Right cardiac atrium (tissue), 5 donors: ENCODE measurements at regions not wholly inside any gene's neighbourhood (a gene's known extent, or its start where the extent isn't known, plus 50 kb on each side); places are given as distances from the start of the nearest gene placed in this dataset.

ENCODE experiments used
- ATAC-seq, 2 donors: fragments of 200-7000 bp; cut with Tn5 transposase; one replicate each; pipeline versions ENCODE4 v1.8.0 to v1.9.1; 2020; ENCODE audit warnings: moderate library complexity in 2 of 2, mild to moderate bottlenecking in 1 of 2
- DNase-seq, 3 donors: peaks; one replicate each; pipeline ENCODE4 v3.0.0-alpha.2; 2020
- H3K27ac ChIP-seq: one replicate; pipeline ENCODE4 v1.5.1; 2013; ENCODE audit warnings: mild to moderate bottlenecking, low read length, control low read depth, moderate library complexity
- H3K27me3 ChIP-seq: one replicate; pipeline ENCODE4 v1.6.1; 2013; ENCODE audit not compliant: control insufficient read depth, insufficient read depth
- H3K4me1 ChIP-seq: one replicate; pipeline ENCODE4 v1.6.1; 2013; ENCODE audit warnings: low read length; ENCODE audit not compliant: control insufficient read depth, insufficient read depth
- H3K4me3 ChIP-seq: one replicate; pipeline ENCODE4 v1.5.1; 2013; ENCODE audit warnings: low read length, control low read depth
- H3K9me3 ChIP-seq: one replicate; pipeline ENCODE4 v1.6.1; 2013; ENCODE audit warnings: low read length; ENCODE audit not compliant: control insufficient read depth
- WGBS: extraction: QIAGEN DNeasy Blood & Tissue Kit; methylation state at CpG from one replicate; pipeline ENCODE4 v1.1.7; 2013; 5-methylcytosine and 5-hydroxymethylcytosine counted together
- intact Hi-C, 4 donors: fragments of 100-400 bp; cut with DNase I; formaldehyde crosslinking; loops; one replicate each; pipeline versions ENCODE4 v1.11.0 to v1.14.0; 2022 to 2023
- donor health status: healthy with polysubstance abuse.
- donor health status: DM: no; HTN: yes; CAD: no.
- donor health status: DM: no; HTN: no; CAD: no.
- donor health status: DM: no; HTN: yes; CAD: no; lungs with severe emphysema.
- donor health status: DM: yes; HTN: yes; CAD: no.

DNA sequence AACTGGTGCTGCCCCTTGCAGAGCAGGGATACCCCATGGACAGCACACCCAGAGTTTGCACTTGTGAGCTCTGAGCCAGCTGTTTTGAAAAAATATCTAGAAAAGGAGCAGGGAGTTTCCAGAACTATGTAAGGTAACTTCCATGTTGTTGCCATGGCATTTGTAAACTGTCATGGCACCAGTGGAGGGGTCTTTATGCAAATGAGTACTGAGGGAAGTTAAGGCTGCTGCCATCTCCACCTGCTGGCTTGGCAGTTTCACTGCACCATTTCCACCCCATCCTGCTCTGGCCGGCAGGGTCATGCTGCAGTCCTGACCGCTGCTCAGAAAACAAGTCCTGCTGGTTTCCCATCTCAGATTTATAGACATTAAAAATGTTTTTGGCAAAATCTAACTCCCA lies 52.3 kb upstream of the SNTG2 start:
- intact Hi-C loops: no loop called here
- Histone ChIP-seq H3K9me3 (peaks cover 5% of the 10 kb centered on the region), H3K4me3 (no peak overlapping the region), H3K27ac (no peak overlapping the region), H3K4me1 (no peaks in the 10 kb centered on the region), H3K27me3 (no peaks in the 10 kb centered on the region)
- 68% methylated on average over 2 of the region's 2 CpGs for WGBS
- ATAC-seq (no peak), DNase-seq (no peak)

DNA sequence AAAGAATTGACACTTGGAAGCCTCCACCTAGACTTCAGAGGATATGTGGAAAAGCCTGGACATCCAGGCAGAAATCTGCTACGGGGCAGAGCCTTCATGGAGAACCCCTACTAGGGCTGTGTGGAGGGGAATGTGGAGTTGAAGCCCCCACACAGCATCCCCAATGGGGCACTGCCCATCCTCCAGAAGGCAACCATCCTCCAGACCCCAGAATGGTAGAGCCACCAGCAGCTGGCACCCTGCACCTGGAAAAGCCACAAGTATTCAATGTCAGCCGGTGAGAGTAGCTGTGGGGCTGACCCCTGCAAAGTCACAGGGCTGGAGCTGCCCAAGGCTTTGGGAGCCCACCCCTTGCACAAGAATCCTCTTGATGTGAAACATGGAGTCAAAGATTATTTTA lies 53.6 kb upstream of the SNTG2 start:
- H3K27ac ChIP-seq: no peak overlapping the region
- H3K9me3 ChIP-seq: peaks cover 5% of the 10 kb centered on the region
- 90% methylated on average over 2 of the region's 2 CpGs for WGBS
- DNase-seq: no peak
- intact Hi-C loops: no loop called here
- no peak for ATAC-seq
- H3K4me1 ChIP-seq: no peaks in the 10 kb centered on the region
- no peak overlapping the region for H3K4me3 ChIP-seq
- no peaks in the 10 kb centered on the region for H3K27me3 ChIP-seq

DNA sequence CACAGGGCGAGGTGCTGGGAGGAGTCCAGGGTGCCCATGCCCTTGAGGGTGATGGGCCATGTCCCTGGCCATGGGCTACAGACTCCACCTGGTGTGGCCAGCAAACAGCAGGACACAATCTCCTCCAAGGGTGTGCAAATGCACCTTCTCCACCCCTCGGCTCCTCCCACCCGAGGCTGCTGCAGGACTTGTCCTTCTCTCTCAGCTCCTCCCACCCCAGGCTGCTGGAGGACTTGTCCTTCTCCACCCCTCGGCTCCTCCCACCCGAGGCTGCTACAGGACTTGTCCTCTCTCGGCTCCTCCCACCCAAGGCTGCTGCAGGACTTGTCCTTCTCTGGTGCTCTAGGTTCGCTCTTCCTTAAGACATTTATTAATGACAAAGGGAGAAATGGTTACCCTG lies 57.3 kb upstream of the SNTG2 start:
- WGBS: 48% methylated on average over 7 of the region's 7 CpGs
- intact Hi-C loops: no loop called here
- no peak overlapping the region for H3K4me3 ChIP-seq

DNA sequence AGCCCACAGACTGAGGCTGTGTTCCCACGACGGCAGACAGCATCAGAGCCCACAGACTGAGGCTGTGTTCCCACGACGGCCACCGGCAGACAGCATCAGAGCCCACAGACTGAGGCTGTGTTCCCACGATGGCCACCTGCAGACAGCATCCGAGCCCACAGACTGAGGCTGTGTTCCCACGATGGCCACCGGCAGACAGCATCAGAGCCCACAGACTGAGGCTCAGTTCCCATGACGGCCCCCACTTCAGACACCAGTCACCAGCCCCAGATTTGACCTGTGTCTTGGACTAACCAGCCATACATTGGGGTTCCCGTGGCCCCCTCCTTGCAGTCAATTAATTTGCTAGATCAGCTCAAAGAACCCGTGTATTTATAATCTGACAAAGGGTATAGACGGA lies 57.8 kb upstream of the SNTG2 start:
- H3K4me1 ChIP-seq: no peaks in the 10 kb centered on the region
- peaks cover 5% of the 10 kb centered on the region for H3K9me3 ChIP-seq
- no peak overlapping the region for H3K4me3 ChIP-seq
- ATAC-seq: no peak
- no peak overlapping the region for H3K27ac ChIP-seq
- 88% methylated on average over 13 of the region's 13 CpGs for WGBS
- intact Hi-C loops: no loop called here
- no peaks in the 10 kb centered on the region for H3K27me3 ChIP-seq
- DNase-seq: no peak

More for the DNA sequence above, 57.3 kb upstream of the SNTG2 start:
- no peaks in the 10 kb centered on the region for H3K4me1 ChIP-seq
- DNase-seq: no peak
- ATAC-seq: peak in 1 of 2 donors; percentile 14
- H3K27me3 ChIP-seq: no peaks in the 10 kb centered on the region
- H3K9me3 ChIP-seq: peaks cover 5% of the 10 kb centered on the region
- no peak overlapping the region for H3K27ac ChIP-seq

DNA sequence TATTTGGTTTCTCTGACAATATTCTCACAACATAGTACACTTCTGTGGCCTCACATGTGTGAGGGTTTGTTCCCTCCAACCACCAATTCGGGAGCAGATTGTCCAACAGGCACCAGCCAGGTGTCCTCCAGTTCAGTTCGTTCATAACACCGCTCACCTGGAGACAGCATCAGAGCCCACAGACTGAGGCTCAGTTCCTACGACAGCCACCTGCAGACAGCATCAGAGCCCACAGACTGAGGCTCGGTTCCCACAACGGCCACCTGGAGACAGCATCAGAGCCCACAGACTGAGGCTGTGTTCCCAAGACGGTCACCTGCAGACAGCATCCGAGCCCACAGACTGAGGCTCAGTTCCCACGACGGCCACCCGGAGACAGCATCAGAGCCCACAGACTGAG lies 58.2 kb upstream of the SNTG2 start:
- Histone ChIP-seq H3K9me3 (peaks cover 5% of the 10 kb centered on the region), H3K27ac (no peak overlapping the region), H3K4me3 (no peak overlapping the region), H3K4me1 (no peaks in the 10 kb centered on the region), H3K27me3 (no peaks in the 10 kb centered on the region)
- WGBS: 89% methylated on average over 11 of the region's 11 CpGs
- intact Hi-C loops: no loop called here
- DNase-seq: no peak
- ATAC-seq: no peak

DNA sequence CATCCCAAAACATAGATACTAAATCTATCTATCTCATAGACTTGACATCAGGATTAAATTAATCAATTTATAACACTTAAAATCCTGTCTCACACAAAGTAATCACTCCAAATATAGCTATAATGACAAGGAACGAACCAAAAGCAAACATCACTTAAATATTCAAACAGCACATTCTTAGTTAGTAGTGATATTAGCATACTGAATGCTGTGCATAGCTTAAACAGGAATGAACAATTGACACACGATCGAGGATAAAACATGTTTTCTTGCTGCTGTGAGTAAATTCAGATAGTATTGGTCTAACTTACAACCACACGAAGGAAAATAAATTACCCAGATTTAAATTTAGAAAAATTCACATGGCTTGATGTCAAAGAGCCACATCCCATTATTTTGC lies 58.9 kb upstream of the SNTG2 start:
- Histone ChIP-seq H3K27me3 (no peaks in the 10 kb centered on the region), H3K27ac (no peak overlapping the region), H3K9me3 (peaks cover under 1% of the 10 kb centered on the region), H3K4me3 (no peak overlapping the region), H3K4me1 (no peaks in the 10 kb centered on the region)
- 64% methylated on average over 4 of the region's 4 CpGs for WGBS
- intact Hi-C loops: no loop called here
- no peak for DNase-seq
- no peak for ATAC-seq

DNA sequence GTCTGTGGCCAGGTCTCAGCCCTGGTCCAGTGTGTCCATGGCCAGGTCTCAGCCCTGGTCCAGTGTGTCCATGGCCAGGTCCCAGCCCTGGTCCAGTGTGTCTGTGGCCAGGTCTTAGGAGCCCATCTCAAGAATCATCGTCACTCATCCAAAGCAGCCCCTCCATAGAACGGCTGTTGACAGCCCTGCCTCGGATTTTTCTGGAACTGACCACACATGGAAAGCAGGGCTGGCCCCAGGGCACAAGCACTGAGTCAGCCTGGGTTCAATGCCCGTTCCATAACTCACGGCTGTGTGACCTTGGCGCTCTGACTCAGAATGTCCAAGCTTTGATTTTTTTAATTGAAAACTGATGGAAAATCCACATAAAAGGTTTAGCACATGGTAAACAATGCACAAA lies 59.9 kb upstream of the SNTG2 start:
- ATAC-seq (no peak), DNase-seq (no peak)
- H3K27ac ChIP-seq: no peak overlapping the region
- 82% methylated on average over 6 of the region's 6 CpGs for WGBS
- H3K4me3 ChIP-seq: no peak overlapping the region
- no peaks in the 10 kb centered on the region for H3K27me3 ChIP-seq
- intact Hi-C loops: no loop called here
- no peaks in the 10 kb centered on the region for H3K9me3 ChIP-seq
- no peaks in the 10 kb centered on the region for H3K4me1 ChIP-seq

DNA sequence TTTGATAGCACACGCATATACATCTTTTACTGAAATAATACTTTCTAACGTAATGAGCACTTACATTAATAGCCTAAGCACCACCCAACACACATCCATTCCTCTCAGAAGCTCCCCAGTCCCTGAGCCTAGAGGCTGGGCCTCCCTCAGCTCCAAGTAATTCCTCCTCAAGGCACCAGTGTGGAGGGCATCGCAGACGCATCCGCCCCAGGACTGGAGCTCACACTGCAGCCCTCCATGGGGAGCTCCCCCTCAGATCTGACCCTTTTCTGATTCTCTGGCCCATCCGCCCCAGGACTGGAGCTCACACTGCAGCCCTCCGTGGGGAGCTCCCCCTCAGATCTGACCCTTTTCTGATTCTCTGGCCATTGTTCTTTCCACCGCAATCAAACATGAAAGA lies 60.4 kb upstream of the SNTG2 start:
- Histone ChIP-seq H3K4me1 (no peaks in the 10 kb centered on the region), H3K9me3 (no peaks in the 10 kb centered on the region), H3K4me3 (no peak overlapping the region), H3K27ac (no peak overlapping the region), H3K27me3 (no peaks in the 10 kb centered on the region)
- 80% methylated on average over 8 of the region's 8 CpGs for WGBS
- no peak for ATAC-seq
- intact Hi-C loops: no loop called here
- no peak for DNase-seq

DNA sequence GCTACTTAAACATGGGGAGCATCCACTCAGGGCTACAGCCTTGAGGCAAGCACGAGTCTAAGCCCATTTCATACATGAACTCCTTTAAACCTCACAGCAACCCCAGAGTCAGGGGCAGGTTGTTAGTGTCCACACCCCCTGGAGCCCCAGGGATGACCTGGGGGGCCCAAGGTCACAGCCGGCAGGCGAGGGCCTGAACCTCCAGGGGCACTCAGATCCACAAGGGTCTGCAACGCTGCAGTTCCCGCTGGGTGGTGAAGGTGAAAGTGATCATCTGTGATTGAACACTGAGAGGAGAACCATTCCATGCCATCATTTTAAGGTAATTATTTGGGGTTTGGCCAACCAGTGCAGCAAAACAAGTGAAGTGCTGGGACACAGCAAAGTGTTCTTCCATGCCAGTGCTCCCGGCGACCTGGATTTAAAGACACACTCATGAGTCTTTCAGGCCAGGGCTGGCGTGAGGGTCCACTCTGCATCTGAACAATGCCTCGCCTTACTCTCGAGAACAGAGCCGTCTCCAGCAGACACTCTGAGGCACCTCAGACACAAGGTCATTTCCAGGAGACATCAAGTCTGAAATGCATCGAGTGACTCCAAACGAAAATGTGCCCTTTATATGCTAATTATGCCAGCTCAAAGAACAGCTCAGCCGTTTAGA lies 61.6 kb upstream of the SNTG2 start:
- ATAC-seq (no peak), DNase-seq (no peak)
- WGBS: 72% methylated on average over 14 of the region's 14 CpGs
- intact Hi-C loops: no loop called here
- no peak overlapping the region for H3K4me3 ChIP-seq
- no peaks in the 10 kb centered on the region for H3K4me1 ChIP-seq
- H3K27ac ChIP-seq: no peak overlapping the region
- no peaks in the 10 kb centered on the region for H3K27me3 ChIP-seq
- H3K9me3 ChIP-seq: no peaks in the 10 kb centered on the region

DNA sequence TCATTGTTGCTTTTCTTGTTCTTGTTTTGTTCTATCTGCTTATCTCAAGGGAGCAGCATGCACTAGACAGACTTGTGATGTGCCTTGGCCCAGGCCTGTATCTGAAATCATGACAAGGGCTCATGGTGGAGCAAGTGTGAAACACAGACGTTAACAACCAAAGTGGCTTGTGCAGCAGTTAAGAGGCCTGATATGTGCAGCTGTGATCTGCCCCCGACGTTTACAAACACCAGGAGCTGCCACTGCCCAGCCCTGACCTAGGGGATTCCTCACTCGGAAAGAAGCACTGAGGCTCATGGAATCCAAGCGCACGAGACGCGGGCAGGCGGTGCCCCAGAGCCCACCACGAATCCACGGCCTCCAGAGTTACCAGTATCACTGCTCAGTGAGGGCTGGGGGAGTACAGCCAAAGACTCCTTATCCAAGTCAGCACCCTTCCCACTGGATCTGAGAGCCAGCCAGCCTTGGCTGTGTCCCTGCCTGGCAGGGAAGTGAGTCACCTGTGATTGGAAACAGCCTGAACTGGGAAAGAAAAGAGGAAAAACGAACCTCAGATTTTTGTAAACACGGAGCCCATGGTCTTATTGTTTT lies 62.3 kb upstream of the SNTG2 start:
- DNase-seq (no peak), ATAC-seq (no peak)
- H3K4me3 ChIP-seq: no peak overlapping the region
- H3K27ac ChIP-seq: no peak overlapping the region
- no peaks in the 10 kb centered on the region for H3K4me1 ChIP-seq
- 60% methylated on average over 13 of the region's 13 CpGs for WGBS
- H3K27me3 ChIP-seq: no peaks in the 10 kb centered on the region
- H3K9me3 ChIP-seq: no peaks in the 10 kb centered on the region
- intact Hi-C loops: no loop called here

DNA sequence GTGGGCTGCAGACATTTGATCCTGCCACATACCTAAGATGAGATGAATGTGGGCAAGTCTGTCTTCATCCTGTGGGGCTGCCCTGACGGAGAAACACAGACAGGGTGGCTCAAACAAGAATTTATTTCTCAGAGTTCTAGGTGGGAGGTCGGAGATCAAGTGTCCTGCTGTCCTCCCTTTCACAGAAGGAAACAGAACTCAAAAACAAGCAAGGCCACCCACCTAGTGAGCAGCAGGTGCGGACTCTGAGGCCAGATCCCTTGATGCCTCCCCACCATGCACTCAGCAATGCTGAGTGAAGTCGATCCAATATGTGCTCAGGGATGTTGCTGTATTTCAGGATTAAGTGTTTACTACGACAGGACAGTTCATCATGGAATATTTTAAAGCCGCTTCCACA lies 63.0 kb upstream of the SNTG2 start:
- no peak for ATAC-seq
- Histone ChIP-seq H3K4me1 (no peaks in the 10 kb centered on the region), H3K27ac (no peak overlapping the region), H3K4me3 (no peak overlapping the region), H3K9me3 (no peaks in the 10 kb centered on the region), H3K27me3 (no peaks in the 10 kb centered on the region)
- DNase-seq: no peak
- WGBS: 77% methylated on average over 6 of the region's 6 CpGs
- intact Hi-C loops: no loop called here
